LNCaP clone FGC (cell line): ENCODE measurements at regions not wholly inside any gene's neighbourhood (a gene's known extent, or its start where the extent isn't known, plus 50 kb on each side); places are given as distances from the start of the nearest gene placed in this dataset.

ENCODE experiments used
- DNase-seq: peaks from one replicate; pipeline ENCODE4 v3.0.0-alpha.2; 2011; ENCODE audit warnings: low read depth
- H3K4me3 ChIP-seq: 2 replicates; pipeline ENCODE4 v1.5.1; 2011; ENCODE audit warnings: mild to moderate bottlenecking, low read depth, low read length, control low read depth
- CTCF ChIP-seq: IDR thresholded peaks from 2 replicates; pipeline ENCODE4 v1.5.1; 2012; ENCODE audit warnings: mild to moderate bottlenecking; ENCODE audit not compliant: control insufficient read depth, insufficient read depth; ENCODE audit errors: extremely low read depth

- TF ChIP-seq CTCF = no peak
- no peak for DNase-seq
- H3K4me3 ChIP-seq = no peak overlapping the region
These were observed 227.4 kb upstream of the SORCS1 start for GRCh38 chr10:107391901-107392300.

GRCh38 chr10:107390563-107390962 lies 226.1 kb upstream of the SORCS1 start:
- H3K4me3 ChIP-seq = no peak overlapping the region
- no peak for DNase-seq
- TF ChIP-seq CTCF = no peak

- no peak for TF ChIP-seq CTCF
- no peak for DNase-seq
- no peak overlapping the region for H3K4me3 ChIP-seq
These were observed 218.9 kb upstream of the SORCS1 start for GRCh38 chr10:107383357-107383756.

GRCh38 chr10:107379601-107380000 lies 215.1 kb upstream of the SORCS1 start:
- DNase-seq = no peak
- no peak overlapping the region for H3K4me3 ChIP-seq
- no peak for TF ChIP-seq CTCF

GRCh38 chr10:107371801-107372200 lies 207.3 kb upstream of the SORCS1 start:
- DNase-seq = no peak
- H3K4me3 ChIP-seq = no peak overlapping the region
- no peak for TF ChIP-seq CTCF

- TF ChIP-seq CTCF = no peak
- DNase-seq = no peak
These were observed 200.4 kb upstream of the SORCS1 start for GRCh38 chr10:107364872-107365271.

GRCh38 chr10:107362306-107362705 lies 197.8 kb upstream of the SORCS1 start:
- TF ChIP-seq CTCF = no peak
- no peak for DNase-seq
- H3K4me3 ChIP-seq = no peak overlapping the region

More at GRCh38 chr10:107364872-107365271, 200.4 kb upstream of the SORCS1 start:
- no peak overlapping the region for H3K4me3 ChIP-seq
